Choroid plexus epithelial cell (primary cell): ENCODE measurements at regions not wholly inside any gene's neighbourhood (a gene's known extent, or its start where the extent isn't known, plus 50 kb on each side); places are given as distances from the start of the nearest gene placed in this dataset.

Source experiments
- DNase-seq: peaks from one replicate; pipeline ENCODE4 v3.0.0-alpha.2; 2010; ENCODE audit warnings: low read depth
- H3K4me3 ChIP-seq: 2 replicates; pipeline ENCODE4 v1.5.1; 2011; ENCODE audit warnings: low read depth, mild to moderate bottlenecking, control low read depth, low read length, moderate library complexity
- TF ChIP-seq, protein P1 (sequence below): conservative IDR thresholded peaks from 2 replicates; pipeline ENCODE4 v1.5.1; 2011; ENCODE audit warnings: low read depth, mild to moderate bottlenecking, control low read depth, inconsistent platforms, low read length, moderate library complexity

DNA sequence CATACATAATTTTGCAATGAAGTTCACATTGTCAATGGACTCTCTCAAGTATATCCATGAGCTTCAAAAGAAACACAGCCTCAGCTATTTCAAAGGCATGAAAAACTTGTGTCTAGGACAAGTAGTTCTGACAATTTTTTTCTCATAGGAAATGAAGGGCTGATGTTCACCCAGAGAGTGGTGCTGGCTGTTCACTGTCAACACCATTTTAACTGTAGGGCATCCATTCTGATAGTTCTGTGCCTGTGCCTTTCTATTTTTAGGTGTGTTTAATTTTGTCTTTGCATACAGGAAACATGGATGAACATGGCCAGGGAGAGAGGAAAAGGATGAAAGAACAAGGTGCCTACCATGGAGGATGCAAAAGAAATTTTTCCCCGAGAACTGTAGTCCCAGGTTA is 135.3 kb upstream of the MAP9 start:
- H3K4me3 ChIP-seq: no peak overlapping the region
- TF ChIP-seq, protein P1, sequence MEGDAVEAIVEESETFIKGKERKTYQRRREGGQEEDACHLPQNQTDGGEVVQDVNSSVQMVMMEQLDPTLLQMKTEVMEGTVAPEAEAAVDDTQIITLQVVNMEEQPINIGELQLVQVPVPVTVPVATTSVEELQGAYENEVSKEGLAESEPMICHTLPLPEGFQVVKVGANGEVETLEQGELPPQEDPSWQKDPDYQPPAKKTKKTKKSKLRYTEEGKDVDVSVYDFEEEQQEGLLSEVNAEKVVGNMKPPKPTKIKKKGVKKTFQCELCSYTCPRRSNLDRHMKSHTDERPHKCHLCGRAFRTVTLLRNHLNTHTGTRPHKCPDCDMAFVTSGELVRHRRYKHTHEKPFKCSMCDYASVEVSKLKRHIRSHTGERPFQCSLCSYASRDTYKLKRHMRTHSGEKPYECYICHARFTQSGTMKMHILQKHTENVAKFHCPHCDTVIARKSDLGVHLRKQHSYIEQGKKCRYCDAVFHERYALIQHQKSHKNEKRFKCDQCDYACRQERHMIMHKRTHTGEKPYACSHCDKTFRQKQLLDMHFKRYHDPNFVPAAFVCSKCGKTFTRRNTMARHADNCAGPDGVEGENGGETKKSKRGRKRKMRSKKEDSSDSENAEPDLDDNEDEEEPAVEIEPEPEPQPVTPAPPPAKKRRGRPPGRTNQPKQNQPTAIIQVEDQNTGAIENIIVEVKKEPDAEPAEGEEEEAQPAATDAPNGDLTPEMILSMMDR: no peak

DNA sequence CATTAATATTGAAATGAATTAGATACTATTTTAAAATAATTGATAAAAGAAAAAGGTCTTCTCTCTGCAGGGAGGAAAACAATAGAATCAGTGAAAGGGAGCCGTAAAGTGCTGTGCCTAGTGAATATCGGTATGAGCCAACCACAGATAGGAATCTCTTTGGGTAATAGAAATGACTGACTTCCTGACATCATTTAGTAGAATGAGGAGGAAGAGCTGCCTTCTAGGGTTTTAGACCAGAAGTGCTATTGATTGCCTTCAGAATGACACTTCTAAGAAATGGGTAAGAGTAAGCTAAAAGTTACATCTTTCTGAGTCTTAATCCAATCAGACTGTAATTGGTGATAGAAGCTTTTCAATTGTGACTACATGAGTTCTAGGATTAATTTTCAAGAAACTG is 134.0 kb upstream of the MAP9 start:
- no peak overlapping the region for H3K4me3 ChIP-seq
- DNase-seq: no peak
- TF ChIP-seq, protein P1: no peak

More for the DNA sequence above, 135.3 kb upstream of the MAP9 start:
- no peak for DNase-seq

DNA sequence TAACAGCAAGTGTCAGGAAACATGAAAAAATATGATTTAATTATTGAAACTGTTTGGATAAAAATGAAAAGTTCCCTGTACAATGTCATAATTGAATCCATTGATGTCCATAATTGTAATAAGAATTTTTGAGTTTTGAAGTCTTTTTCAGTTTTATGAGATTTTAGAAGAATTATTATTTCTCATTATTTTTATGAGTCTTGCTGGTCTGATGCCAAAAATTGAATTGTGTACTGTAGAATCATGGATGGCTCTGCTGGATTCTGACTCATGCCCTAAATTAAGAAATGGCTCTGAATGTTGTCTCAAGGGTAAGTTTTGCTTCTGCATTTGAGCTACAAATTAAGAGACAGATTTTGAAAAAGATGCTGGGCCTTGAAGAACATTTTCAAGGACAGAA is 132.8 kb upstream of the MAP9 start:
- no peak overlapping the region for H3K4me3 ChIP-seq
- peak; percentile 31 for DNase-seq
- TF ChIP-seq, protein P1: no peak

DNA sequence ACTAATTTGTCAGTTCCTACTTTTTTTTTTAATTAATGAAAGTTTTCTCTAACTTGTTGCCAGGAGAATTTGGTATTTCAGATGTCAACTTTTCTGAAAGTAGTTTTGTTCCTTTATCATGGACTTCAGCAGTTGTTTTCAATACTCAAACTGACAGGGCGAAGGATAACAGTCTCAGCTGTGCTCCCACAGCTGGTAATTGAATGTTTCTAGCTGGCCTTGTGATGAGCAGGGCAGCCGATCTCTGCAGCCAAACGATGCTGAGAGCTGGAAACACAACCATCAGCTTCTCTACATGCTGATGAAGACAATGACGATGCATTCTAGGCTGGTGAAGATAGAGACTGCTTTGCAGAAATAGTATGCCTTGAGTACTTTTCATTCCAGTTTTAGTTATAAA is 130.0 kb upstream of the MAP9 start:
- TF ChIP-seq, protein P1: no peak
- no peak for DNase-seq
- no peak overlapping the region for H3K4me3 ChIP-seq

DNA sequence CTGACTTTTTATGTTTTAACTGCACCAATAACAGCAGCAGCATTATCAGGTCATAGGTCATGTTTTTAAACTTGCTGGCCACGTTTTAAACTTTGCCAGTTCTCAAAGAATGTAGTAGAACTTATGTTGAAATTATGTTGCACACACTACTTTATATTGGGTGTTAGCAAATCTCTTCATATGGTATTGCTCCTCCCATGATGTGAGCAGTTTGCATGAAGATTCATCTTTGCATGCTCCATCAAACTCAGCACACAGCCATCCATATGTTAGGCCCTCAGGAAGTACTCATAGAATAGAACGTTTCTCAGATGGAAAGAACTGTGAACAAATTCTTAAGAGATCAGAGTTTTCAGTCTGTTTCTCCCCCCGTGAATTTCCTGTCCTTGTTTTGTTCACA is 128.6 kb upstream of the MAP9 start:
- no peak for DNase-seq
- no peak overlapping the region for H3K4me3 ChIP-seq
- TF ChIP-seq, protein P1: no peak

DNA sequence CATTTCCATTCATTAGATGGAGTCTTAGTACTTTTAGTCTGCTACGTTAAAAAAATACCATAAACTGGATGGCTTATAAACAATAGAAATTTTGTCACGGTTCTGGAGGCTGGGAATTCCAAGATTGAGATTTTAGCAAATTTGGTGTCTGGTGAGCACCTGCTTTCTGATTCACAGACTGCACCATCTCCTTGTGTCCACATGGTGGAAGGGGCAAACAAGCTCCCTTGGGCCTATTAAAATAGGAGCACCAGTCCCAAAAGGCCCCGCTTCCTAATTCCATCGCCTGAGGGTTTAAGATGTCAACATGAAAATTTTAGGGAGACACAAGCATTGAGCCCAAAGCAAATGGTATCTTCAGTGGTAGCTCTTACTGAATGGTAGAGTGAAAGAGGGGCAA is 120.5 kb upstream of the MAP9 start:
- H3K4me3 ChIP-seq: no peak overlapping the region

DNA sequence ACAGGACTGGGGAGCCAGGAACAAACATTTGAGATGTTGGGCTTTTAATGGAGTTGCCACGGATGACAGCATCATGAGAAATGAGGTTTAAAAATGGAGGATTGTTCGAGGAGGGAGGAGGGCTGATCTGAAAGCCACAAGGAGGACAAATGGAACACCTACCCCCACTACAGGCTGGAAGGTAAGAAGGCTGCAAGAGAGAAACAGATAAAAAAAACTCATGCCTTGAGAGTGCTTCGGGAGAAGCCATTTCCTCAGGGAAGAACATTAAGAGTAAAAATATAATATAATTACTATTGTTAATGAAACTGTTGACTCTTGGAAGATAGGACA is 119.5 kb upstream of the MAP9 start:
- no peak for DNase-seq
- TF ChIP-seq, protein P1: no peak
- H3K4me3 ChIP-seq: no peak overlapping the region

More for the DNA sequence above, 120.5 kb upstream of the MAP9 start:
- DNase-seq: no peak
- TF ChIP-seq, protein P1: no peak
